DND-41 (cell line): ENCODE measurements at regions not wholly inside any gene's neighbourhood (a gene's known extent, or its start where the extent isn't known, plus 50 kb on each side); places are given as distances from the start of the nearest gene placed in this dataset.

ENCODE experiments used
- ATAC-seq: fragments of 200-7000 bp; cut with Tn5 transposase; 3 replicates; pipeline ENCODE4 v1.9.1; 2021; ENCODE audit warnings: low read depth; ENCODE audit not compliant: insufficient read depth
- DNase-seq: peaks from one replicate; pipeline ENCODE4 v3.0.0-alpha.2; 2020
- H2AFZ ChIP-seq: 2 replicates; pipeline ENCODE4 v1.6.0; 2012; ENCODE audit warnings: low read depth, low read length
- H3K27ac ChIP-seq: 2 replicates; pipeline ENCODE4 v1.5.1; 2012; ENCODE audit warnings: low read length, inconsistent platforms
- H3K27me3 ChIP-seq: fragments of 200-600 bp; sonication (generic); 2 replicates; pipeline ENCODE4 v1.6.0; 2012; ENCODE audit warnings: low read length, mild to moderate bottlenecking, inconsistent platforms; ENCODE audit not compliant: insufficient read depth, poor library complexity
- H3K36me3 ChIP-seq: 2 replicates; pipeline ENCODE4 v1.5.1; 2012; ENCODE audit warnings: low read length, inconsistent platforms; ENCODE audit not compliant: insufficient read depth
- H3K4me1 ChIP-seq: 2 replicates; pipeline ENCODE4 v1.5.1; 2012; ENCODE audit warnings: mild to moderate bottlenecking, low read length; ENCODE audit not compliant: insufficient read depth
- H3K4me2 ChIP-seq: 2 replicates; pipeline ENCODE4 v1.6.0; 2012; ENCODE audit warnings: mild to moderate bottlenecking, moderate library complexity, low read length, inconsistent platforms; ENCODE audit not compliant: insufficient read depth
- H3K4me3 ChIP-seq, 2 experiments: fragments of 200-600 bp in 1 of 2; shearing (Covaris generic) in 1 of 2; 2 replicates each; pipeline ENCODE4 v1.5.1; 2012 to 2016; ENCODE audit warnings: inconsistent platforms in 2 of 2, low read length in 2 of 2, mild to moderate bottlenecking in 2 of 2, low read depth in 1 of 2, moderate library complexity in 1 of 2
- H3K79me2 ChIP-seq: 2 replicates; pipeline ENCODE4 v1.6.0; 2012; ENCODE audit warnings: low read length, inconsistent platforms; ENCODE audit not compliant: insufficient read depth
- H3K9ac ChIP-seq: 2 replicates; pipeline ENCODE4 v1.6.0; 2012; ENCODE audit warnings: low read depth, mild to moderate bottlenecking, inconsistent platforms, low read length, moderate library complexity
- H3K9me3 ChIP-seq: 2 replicates; pipeline ENCODE4 v1.5.1; 2012; ENCODE audit warnings: low read length, moderate library complexity, mild to moderate bottlenecking, inconsistent platforms; ENCODE audit not compliant: insufficient read depth, severe bottlenecking
- H4K20me1 ChIP-seq: 2 replicates; pipeline ENCODE4 v1.6.0; 2012; ENCODE audit warnings: low read length; ENCODE audit not compliant: insufficient read depth
- CTCF ChIP-seq: IDR thresholded peaks from 2 replicates; pipeline ENCODE4 v1.5.1; 2012; ENCODE audit warnings: borderline replicate concordance, low read length, moderate library complexity, mild to moderate bottlenecking; ENCODE audit not compliant: poor library complexity, severe bottlenecking; ENCODE audit errors: extremely low read depth
- EZH2 ChIP-seq: IDR thresholded peaks from 3 replicates; pipeline ENCODE4 v1.6.1; 2012; ENCODE audit warnings: borderline replicate concordance, low read depth, mild to moderate bottlenecking, moderate library complexity, low read length, inconsistent platforms; ENCODE audit not compliant: severe bottlenecking

- H3K79me2 ChIP-seq: no peaks in the 10 kb centered on the region
- H3K9ac ChIP-seq: no peak overlapping the region
- no peaks in the 10 kb centered on the region for H3K4me1 ChIP-seq
- no peak overlapping the region for H3K4me2 ChIP-seq
- no peaks in the 10 kb centered on the region for H4K20me1 ChIP-seq
- peaks cover 18% of the 10 kb centered on the region for H3K9me3 ChIP-seq
- no peak for ATAC-seq
- H3K27me3 ChIP-seq: no peaks in the 10 kb centered on the region
- TF ChIP-seq CTCF: no peak
- TF ChIP-seq EZH2: no peak
- no peak overlapping the region for H2AFZ ChIP-seq
- no peak overlapping the region for H3K4me3 ChIP-seq
- DNase-seq: no peak
- H3K36me3 ChIP-seq: no peaks in the 10 kb centered on the region
- no peak overlapping the region for H3K27ac ChIP-seq
These were observed 74.6 kb upstream of the MYL2 start for GRCh38 chr12:110995016-110995415.

GRCh38 chr12:110993434-110993833 is 73.1 kb upstream of the MYL2 start:
- no peak overlapping the region for H3K4me3 ChIP-seq
- no peak for ATAC-seq
- H3K27me3 ChIP-seq: peaks cover 2% of the 10 kb centered on the region
- H3K4me2 ChIP-seq: no peak overlapping the region
- H2AFZ ChIP-seq: no peak overlapping the region
- no peak overlapping the region for H3K9ac ChIP-seq
- TF ChIP-seq EZH2 (no peak), CTCF (no peak)
- no peak overlapping the region for H3K27ac ChIP-seq
- no peaks in the 10 kb centered on the region for H4K20me1 ChIP-seq
- peaks cover 10% of the 10 kb centered on the region for H3K9me3 ChIP-seq
- H3K79me2 ChIP-seq: no peaks in the 10 kb centered on the region
- H3K36me3 ChIP-seq: no peaks in the 10 kb centered on the region
- no peak for DNase-seq
- H3K4me1 ChIP-seq: no peaks in the 10 kb centered on the region

GRCh38 chr12:110992909-110993308 is 72.5 kb upstream of the MYL2 start:
- H3K9ac ChIP-seq: no peak overlapping the region
- TF ChIP-seq CTCF (no peak), EZH2 (no peak)
- H4K20me1 ChIP-seq: no peaks in the 10 kb centered on the region
- ATAC-seq: no peak
- no peak overlapping the region for H3K4me2 ChIP-seq
- H3K36me3 ChIP-seq: no peaks in the 10 kb centered on the region
- no peaks in the 10 kb centered on the region for H3K4me1 ChIP-seq
- H3K4me3 ChIP-seq: no peak overlapping the region
- H3K27me3 ChIP-seq: peaks cover 2% of the 10 kb centered on the region
- no peak overlapping the region for H3K27ac ChIP-seq
- no peak overlapping the region for H2AFZ ChIP-seq
- no peaks in the 10 kb centered on the region for H3K79me2 ChIP-seq
- no peak for DNase-seq
- H3K9me3 ChIP-seq: peaks cover 5% of the 10 kb centered on the region

- Histone ChIP-seq H3K9ac (no peak overlapping the region), H3K9me3 (no peaks in the 10 kb centered on the region), H3K27ac (no peak overlapping the region), H4K20me1 (no peaks in the 10 kb centered on the region), H3K4me3 (no peak overlapping the region), H3K36me3 (no peaks in the 10 kb centered on the region), H3K4me2 (no peak overlapping the region), H3K79me2 (no peaks in the 10 kb centered on the region), H3K27me3 (peaks cover 6% of the 10 kb centered on the region), H3K4me1 (no peaks in the 10 kb centered on the region), H2AFZ (no peak overlapping the region)
- no peak for DNase-seq
- TF ChIP-seq CTCF: no peak
- no peak for TF ChIP-seq EZH2
- ATAC-seq: no peak
These were observed 63.4 kb upstream of the MYL2 start for GRCh38 chr12:110983811-110984210.
